AG08395 (cell line): ENCODE measurements at regions not wholly inside any gene's neighbourhood (a gene's known extent, or its start where the extent isn't known, plus 50 kb on each side); places are given as distances from the start of the nearest gene placed in this dataset.
"Not testable (repeated sequence)": the region's sequence is repeated elsewhere in the genome, so short reads cannot be mapped to it uniquely, and the experiment has no call there.

ENCODE experiments used
- DNase-seq: peaks from one replicate; pipeline ENCODE4 v3.0.0; 2012; ENCODE audit warnings: mixed read lengths, low spot score

DNA sequence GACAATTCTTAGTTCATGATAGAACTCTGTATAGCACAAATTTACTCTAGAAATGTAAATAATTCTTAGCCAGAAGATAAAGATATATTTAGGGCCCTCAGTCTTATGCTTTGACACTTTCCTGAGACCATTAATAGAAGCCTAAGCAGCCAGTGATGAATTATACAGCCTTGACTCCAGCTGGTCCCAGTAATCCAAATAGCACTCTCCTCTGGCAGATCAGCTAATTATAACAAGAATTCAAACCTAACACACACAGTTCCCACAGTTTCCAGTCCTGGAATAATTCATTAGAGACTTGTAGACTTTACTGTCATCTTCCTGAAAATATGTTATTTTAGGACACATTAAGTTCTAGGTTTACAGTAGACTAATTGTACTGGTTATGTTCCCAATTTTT is 50.4 kb downstream of the SHOC1 start:
- DNase-seq: no peak

GRCh38 chr9:111743275-111743674 is 51.5 kb downstream of the SHOC1 start:
- no peak for DNase-seq

DNA sequence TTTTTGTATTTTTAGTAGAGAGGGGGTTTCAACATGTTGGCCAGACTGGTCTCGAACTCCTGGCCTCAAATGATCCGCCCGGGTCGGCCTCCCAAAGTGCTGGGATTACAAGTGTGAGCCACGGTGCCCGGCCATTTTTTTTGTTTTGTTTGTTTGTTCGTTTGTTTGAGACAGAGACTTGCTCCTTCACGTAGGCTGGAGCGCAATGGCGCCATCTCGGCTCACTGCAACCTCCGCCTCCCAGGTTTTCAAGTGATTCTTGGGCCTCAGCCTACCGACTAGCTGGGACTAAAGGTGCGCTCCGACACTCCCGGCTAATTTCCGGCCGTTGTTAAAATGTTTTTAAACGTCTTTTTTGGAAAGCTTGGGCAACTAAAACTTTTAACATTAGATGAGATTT is 54.0 kb downstream of the SHOC1 start:
- DNase-seq: no peak

- no peak for DNase-seq
Observed at GRCh38 chr9:111736714-111737113, 58.0 kb downstream of the SHOC1 start.

GRCh38 chr9:111735344-111735743 is 59.4 kb downstream of the SHOC1 start:
- DNase-seq: not testable (repeated sequence)

DNA sequence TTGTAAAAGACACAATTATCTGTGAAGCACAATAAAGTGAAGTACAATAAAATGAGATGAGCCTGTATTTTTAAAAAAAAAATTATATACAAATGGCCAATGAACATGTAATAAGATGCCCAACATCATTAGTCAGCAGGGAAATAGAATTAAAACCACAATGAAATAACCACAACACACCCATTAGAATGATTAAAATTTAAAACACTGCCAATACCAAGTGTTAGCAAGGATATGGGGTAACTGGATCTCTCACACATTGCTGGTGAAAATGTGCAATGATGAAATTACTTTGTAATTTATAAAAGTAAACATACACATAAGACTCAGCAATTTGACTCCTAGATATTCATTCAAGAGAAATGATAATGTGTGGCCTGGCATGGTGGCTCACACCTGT is 62.8 kb downstream of the SHOC1 start:
- no peak for DNase-seq

DNA sequence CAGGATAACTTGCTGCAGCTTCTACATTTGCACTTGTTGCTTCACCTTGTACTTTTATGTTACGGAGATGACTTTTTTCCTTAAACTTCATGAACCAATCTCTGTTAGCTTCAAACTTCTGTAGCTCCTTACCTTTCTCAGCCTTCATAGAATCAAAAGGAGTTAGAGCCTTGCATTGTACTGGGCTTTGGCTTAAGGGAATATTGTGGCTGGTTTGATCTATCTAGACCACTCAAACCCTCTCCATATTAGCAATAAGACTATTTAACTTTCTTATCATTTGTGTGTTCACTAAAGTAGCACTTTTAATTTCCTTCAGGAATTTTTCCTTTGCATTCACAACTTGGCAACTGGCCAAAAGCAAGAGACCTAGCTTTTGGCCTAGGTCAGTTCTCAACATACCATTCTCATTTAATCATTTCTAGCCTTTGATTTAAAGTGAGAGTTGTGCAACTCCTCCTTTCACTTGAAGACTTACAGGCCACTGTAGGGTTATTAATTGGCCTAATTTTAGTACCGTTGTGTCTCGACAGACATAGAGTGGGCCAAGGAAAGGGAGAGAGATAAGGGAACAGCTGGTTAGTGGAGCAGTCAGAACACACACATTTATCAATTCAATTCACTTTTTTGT is 63.7 kb downstream of the SHOC1 start:
- no peak for DNase-seq

- DNase-seq: peak; percentile 37
Observed at GRCh38 chr9:111728617-111729366, 65.9 kb downstream of the SHOC1 start.

DNA sequence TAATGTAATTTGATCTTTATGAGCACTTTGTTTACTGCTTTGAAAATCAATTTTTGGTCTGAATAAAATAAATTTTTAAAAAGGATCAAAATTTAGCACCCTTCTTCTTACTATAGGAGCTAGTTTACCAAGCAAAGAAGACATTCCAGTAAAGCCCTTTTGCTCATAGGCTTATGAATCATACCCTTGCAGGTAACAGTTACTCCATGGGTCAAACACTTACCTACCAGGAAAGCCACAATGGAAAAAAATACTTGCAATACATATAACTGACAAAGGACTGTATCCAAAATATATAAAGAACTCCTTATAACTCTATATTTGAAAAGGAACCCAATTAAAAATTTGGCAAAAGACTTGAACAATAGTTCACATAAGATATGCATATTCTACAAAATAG is 66.6 kb downstream of the SHOC1 start:
- no peak for DNase-seq

GRCh38 chr9:111726949-111727348 is 65.5 kb downstream of the GNG10 start:
- DNase-seq: no peak

DNA sequence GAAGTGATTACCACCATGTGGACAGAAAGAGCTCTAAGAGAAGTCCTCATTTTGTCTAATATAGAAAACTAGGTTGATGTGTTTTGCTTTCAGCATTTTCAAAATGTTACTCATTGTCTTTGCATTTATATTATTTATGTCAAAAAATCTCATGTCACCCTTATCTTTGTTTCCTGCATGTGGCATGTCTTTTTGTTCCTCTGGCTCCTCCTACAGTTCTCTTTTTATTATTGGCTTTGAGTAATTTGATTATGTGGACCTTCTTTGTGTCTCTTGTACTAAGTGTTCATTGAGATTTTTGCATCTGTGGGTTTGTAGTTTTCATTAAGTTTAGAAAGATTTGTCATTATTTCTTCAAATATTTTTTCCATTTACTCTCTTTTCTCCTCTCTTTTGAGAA is 58.8 kb downstream of the GNG10 start:
- DNase-seq: no peak
